GM23248 (cell line): ENCODE measurements at regions not wholly inside any gene's neighbourhood (a gene's known extent, or its start where the extent isn't known, plus 50 kb on each side); places are given as distances from the start of the nearest gene placed in this dataset.

Experiments
- EZH2 ChIP-seq: fragments of 200-600 bp; sonication (generic); IDR thresholded peaks from 2 replicates; pipeline ENCODE4 v1.6.1; 2018; ENCODE audit warnings: antibody characterized with exemption, mild to moderate bottlenecking; ENCODE audit not compliant: insufficient read depth, poor library complexity, severe bottlenecking
- EZH2phosphoT487 ChIP-seq: fragments of 200-600 bp; sonication (generic); IDR thresholded peaks from 2 replicates; pipeline ENCODE4 v1.6.1; 2018; ENCODE audit warnings: antibody characterized with exemption, moderate library complexity, mild to moderate bottlenecking, low read depth; ENCODE audit not compliant: insufficient read depth

GRCh38 chr5:24208686-24209106 lies 436.1 kb downstream of the CDH10 start:
- no peak for TF ChIP-seq EZH2
- TF ChIP-seq EZH2phosphoT487 = no peak
